Activated CD8-positive, alpha-beta memory T cell treated with anti-CD3 and anti-CD28 coated beads for 36 hours (primary cell): ENCODE measurements at regions not wholly inside any gene's neighbourhood (a gene's known extent, or its start where the extent isn't known, plus 50 kb on each side); places are given as distances from the start of the nearest gene placed in this dataset.
"Not testable (repeated sequence)": the region's sequence is repeated elsewhere in the genome, so short reads cannot be mapped to it uniquely, and the experiment has no call there.

Experiments used
- CTCF ChIA-PET: fragments of 350-600 bp; sonication (Branson Sonifier 250); formaldehyde crosslinking; loops from one replicate; lab custom pipeline; 2021; ENCODE audit warnings: antibody characterized with exemption; lab: Charles Lee
- POLR2A ChIA-PET: fragments of 350-600 bp; sonication (Branson Sonifier 250); formaldehyde crosslinking; loops from one replicate; lab custom pipeline; 2021; ENCODE audit warnings: antibody characterized with exemption; lab: Charles Lee

DNA sequence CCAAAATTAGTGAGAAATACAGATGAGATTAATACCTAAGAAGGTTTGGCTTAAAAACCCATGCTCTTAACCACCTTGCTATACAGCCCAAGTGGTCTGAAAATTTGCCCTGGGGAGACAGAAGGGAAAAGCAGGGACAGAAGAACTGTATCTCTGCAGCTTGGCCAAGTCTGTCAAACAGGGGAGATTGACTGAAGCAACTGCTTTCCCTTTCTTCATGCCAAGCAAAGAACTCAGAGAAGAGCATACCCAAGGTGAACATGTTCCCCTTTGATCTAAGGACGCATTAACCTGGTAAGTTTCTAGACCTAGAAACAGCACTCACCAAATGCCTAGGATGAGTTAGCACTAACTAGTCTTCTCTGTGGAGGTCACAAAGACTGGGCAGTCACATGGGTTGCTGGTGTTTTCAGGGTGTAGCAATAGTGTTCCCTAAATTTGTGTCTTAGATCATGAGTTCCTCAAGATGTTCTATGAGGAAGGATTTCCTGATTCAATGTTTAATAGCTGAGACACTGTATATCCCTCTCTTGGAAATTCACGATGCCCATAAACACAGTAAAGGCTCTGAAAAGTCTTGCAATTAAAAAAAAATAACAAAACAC is 75.6 kb upstream of the GRAMD1B start:
- CTCF ChIA-PET, result interaction anchor here (0.8 kb wide), 1 partner anchor 92 kb away, joined by 3 read pairs; no protein-coding TSS in a partner anchor

DNA sequence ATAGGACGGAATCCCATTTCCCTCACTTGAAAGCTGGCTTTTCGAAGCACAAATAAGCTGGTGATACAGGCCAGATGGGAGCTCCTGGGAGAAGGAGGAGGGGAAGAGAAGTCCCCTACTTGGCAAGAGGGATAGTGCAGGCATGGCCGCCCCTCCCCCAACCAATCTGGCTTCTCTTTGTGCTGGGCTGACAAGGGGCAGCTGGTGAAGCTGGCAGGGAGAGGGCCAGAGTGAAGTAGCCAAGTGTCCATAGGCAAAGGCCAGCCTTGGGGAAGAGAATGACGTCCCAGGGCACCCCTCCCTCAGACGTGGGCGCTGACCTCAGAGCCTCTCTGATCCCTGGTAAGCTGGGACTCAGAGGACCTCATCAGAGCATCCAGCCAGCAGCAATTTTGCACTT is 78.7 kb upstream of the GRAMD1B start:
- POLR2A ChIA-PET, result no interaction called here
- CTCF ChIA-PET, result no interaction called here

More for the DNA sequence above, 75.6 kb upstream of the GRAMD1B start:
- POLR2A ChIA-PET, result interaction anchor here (1.5 kb wide), 1 partner anchor 27 kb away, joined by 5 read pairs; no protein-coding TSS in a partner anchor

DNA sequence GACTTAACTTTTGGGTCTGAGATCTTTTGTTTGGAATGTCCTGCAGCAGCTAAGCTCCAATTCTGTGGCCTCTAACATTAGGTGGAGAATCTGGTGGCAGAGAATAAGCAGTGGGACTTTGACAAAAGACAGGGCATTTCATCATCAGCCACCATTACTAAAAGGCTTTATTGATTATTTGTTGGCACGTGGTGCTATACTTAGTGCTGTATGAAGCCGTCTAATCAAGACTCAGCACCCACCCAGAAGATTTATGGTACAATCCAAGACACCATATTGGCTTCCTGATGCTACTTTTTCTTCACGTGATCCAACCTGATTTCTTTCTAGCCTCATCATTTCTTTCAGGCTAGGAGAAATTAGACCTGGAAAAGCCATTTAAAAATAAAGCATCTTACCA is 80.7 kb upstream of the GRAMD1B start:
- ChIA-PET CTCF (no interaction called here), POLR2A (no interaction called here)

DNA sequence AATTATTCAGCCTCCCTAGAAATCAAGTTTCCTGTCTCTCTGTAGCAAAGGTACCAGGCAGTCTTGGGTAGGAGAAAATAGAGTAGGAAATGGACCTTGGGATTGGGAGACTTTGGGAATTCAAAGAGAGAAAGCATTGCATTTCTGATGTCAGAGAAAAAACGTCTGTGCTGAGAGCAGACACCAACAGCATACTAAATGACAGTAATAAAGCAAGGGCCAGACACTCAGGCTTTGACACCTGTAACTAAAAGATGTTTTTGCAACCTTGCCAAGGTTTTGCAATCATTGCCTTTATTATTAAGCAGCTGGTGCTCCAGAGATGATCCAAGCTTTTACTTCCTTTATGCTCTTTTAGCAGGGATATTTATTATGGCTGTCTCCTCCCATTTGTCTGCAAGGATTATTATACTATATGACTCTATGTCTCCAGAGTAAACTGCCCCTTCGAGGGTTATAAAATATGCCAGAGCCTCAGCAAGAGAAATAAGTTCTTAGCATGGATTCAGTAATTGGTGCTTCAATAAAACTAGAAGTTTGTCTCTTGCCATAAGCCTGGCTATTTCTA is 85.2 kb upstream of the GRAMD1B start:
- ChIA-PET CTCF (no interaction called here), POLR2A (no interaction called here)

DNA sequence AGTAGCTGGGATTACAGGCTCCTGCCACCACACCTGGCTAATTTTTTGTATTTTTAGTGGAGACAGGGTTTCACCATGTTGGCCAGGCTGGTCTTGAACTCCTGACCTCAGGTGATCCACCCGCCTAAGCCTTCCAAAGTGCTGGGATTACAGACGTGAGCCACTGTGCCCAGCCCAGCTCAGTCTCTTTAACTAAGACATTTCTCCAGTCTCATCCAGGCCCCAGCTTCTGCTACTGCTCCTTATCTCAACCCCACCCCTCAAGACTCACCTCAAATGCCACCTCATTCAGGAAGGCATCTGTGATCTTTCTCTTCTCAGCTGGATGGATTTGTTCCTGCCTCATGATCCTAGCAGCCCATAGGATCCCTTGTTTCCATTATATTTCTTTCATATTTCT is 85.9 kb upstream of the GRAMD1B start:
- POLR2A ChIA-PET, CTCF ChIA-PET: not testable (repeated sequence)

DNA sequence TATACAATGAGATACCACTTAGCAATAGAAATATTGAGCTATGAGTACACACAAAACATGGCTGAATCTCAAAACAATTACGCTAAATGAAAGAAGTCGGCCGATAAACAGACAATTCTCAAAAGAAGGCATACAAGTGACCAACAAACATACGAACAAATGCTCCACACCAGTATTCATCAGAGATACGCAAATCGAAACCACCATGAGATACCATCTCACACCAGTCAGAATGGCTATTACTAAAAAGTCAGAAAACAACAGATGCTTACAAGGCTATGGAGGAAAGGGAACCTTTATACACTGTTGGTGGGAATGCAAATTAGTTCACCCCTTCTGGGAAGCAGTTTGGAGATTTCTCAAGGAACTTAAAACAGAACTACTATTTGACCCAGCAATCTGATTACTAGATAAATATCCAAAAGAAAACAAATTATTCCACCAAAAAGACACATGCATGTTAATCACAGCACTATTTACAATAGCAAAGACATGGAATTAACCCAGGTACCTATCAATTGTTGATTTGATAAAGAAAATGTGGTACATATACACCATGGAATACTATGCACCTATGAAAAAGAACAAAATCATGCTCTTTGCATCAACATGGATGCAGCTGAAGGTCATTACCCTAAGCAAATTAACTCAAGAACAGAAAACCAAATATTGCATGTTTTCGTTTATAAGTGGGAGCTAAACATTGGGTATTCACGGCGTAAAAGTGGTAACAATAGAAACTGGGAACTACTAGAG is 90.9 kb upstream of the GRAMD1B start:
- POLR2A ChIA-PET, result interaction anchor here (0.7 kb wide), 1 partner anchor 270 kb away, joined by 3 read pairs; no protein-coding TSS in a partner anchor

DNA sequence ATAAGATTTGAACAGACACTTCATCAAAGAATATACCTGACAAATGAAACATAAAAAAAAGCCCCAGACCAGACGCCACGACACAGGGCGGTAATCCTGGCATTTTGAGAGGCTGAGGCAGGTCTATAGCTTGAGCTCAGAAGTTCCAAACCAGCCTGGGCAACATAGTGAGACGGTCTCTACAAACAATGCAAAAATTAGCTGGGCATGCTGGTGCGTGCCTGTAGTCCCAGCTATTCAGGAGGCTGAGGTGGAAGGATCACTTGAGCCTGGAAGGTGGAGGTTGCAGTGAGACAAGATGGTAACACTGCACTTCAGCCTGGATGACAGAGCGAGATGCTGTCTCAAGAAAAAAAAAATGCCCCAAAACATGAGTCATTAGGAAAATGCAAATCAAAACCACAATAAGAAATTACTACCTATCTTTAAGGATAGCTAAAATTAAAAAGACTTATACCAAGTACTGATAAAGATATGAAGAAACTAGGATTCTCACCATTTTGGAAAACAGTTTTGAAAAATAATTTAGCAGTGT is 91.7 kb upstream of the GRAMD1B start:
- ChIA-PET CTCF (interaction anchor here (1.2 kb wide), 1 partner anchor 19 kb away, joined by 4 read pairs; no protein-coding TSS in a partner anchor), POLR2A (no interaction called here)

More for the DNA sequence above, 90.9 kb upstream of the GRAMD1B start:
- CTCF ChIA-PET, result interaction anchor here (1.2 kb wide), 1 partner anchor 18 kb away, joined by 4 read pairs; no protein-coding TSS in a partner anchor

DNA sequence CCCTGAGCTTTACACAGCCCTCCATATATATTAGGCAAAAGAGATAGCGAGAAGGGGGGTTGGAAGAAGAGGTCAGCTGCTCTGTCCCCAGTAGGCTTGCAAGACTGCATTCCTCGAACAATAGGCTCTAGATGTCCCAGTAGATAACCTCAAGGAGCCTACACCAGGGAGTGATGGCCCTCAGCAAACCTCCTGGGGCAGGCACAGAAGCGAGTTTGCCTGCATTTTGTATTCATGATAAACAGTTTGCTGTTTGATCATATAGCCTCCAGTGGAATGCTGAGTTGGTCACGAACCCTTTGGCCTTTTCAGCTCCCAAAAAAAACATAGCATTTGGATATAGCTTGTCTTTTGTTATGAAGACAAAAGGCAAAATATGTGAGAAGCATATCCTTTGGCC is 95.1 kb upstream of the GRAMD1B start:
- ChIA-PET CTCF (no interaction called here), POLR2A (no interaction called here)

DNA sequence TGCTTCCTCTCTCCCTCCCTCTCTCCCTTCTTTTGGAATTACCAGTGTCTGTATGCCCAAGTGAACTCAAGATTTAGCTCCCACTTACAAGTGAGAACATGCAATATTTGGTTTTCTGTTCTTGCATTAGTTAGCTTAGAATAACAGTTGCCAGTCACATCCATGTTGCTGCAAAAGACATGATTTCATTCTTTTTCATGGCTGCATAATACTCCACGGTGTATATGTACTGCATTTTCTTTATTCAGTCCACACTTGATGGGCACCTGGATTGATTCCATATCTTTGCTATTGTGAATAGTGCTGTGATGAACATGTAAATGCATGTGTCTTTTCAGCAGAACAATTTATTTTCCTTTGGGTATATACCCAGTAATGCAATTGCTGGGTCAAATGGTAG is 97.5 kb upstream of the GRAMD1B start:
- CTCF ChIA-PET, POLR2A ChIA-PET: not testable (repeated sequence)

DNA sequence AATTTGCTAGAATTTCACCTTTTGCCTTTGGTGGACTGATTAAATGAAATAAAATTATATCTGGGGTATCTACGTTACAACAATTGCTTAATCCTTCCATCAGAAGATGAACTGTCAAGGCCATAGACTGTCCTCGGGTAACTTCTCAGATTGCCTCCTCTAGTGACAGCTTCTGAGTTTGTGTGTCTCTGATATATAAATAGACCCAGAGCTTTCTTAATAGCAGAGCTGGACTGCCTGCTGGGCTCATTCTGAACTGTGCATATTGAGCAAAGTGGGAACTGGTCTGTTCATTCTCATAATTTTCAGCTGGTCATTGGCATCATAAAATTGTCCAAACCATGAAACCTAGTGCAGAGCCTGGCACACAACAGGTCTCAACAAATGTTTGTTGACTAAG is 99.1 kb upstream of the GRAMD1B start:
- POLR2A ChIA-PET, result no interaction called here
- CTCF ChIA-PET, result no interaction called here

DNA sequence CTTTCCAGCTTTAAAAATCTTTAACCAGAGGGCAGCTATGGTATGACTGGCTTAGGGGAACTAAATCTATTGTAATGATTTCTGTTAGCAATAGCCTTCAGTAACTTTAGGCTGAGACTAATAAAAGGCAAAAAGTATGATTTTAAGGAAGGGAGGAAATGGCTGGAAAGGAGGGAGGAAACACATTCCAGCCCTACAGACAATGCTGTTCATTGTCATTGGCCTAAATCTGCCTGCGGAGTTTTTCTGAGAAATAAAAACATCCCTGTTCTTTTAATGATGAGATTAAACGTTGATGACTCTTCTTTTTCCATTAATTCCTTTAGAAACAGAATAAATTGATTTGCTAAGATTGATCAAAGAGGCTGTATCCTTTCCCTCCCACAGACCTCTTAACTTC is 99.6 kb upstream of the GRAMD1B start:
- CTCF ChIA-PET, result no interaction called here
- POLR2A ChIA-PET, result no interaction called here

DNA sequence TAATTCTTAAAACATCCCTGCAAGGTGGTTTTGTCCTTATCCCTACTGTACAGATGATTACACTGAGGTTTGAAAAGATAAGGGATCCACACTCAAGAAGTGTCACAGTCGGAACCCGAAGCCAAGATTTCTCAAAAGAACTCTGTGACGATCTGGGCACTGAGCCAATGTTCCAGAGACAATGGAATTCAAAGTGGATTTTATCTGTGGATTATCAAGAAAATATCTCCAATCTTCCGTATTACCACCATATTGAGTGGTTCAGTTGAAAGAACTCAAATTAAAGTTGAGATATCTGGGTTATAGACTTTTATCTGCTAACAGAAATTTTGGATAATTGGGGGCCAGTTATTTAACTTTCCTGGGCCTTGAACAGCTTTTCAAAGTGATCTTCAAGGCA is 100.0 kb upstream of the GRAMD1B start:
- ChIA-PET CTCF (no interaction called here), POLR2A (no interaction called here)

DNA sequence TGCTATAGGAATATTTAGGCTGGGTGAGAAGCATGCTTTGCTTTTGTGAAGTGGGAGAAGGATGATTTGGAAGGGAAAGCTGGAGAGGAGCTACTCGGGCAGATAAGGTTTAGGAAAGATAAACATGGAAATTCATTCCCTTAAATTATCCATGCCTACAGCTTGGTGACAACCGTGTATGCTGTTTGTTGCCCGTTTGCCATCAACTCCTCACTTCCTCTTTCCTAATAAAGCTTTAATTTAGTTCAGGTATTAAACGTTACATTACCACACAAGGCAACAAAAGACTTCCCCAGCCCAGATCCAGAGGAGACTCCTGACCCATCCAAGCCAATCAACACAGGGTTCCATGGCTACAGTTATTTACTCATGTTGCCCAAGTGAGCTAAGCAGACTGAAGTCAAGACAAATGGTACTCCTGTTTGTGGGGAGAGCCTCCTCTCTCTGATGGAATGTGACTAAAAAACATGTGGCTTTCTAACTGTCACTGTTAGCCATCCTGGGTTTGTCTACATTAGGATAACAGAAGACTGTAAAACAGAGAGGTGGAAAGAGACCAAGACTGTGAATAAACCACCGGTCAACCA is 101.7 kb upstream of the GRAMD1B start:
- CTCF ChIA-PET, result interaction anchor here (0.7 kb wide), 1 partner anchor 44 kb away, joined by 3 read pairs; no protein-coding TSS in a partner anchor
- POLR2A ChIA-PET, result interaction anchor here (0.7 kb wide), 2 partner anchors 13 to 80 kb away, joined by 6 to 9 read pairs; no protein-coding TSS in a partner anchor

DNA sequence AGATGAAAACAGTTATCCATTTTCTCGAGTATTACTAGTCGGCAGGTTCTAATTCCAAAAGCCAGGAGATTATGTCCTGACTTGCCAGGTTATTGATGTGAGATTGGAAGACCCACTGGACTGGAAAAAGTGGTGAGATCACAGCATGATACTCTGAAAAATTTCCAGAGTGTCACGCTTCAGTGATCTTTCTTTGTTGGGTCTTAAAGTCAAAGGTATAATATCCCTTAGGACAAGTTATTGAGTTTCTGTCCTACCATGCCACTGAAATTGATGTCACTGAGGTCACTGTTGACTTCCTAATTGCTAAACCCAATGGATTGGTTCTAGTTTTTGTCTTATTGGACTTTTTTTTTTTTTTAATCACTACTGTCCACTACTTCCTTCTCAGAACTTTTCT is 104.5 kb upstream of the GRAMD1B start:
- ChIA-PET CTCF (no interaction called here), POLR2A (no interaction called here)

DNA sequence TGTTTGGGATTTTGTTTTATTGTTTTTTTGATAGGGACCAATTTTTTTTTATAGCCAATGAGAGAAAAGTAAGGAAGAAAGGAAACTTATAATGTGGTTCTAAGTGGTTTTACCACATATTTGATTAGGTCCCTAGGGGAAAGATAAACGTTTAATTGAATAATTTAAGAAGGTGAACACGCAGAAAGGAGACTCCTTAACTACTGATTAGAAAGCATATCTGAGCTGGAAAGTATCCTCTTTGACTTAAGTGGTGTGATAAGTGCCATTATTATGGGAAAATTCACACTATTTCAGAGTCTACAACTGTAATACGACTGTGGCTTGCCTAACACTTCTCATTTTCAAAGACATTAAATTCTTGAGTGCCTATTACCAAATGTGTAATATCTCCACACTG is 106.5 kb upstream of the GRAMD1B start:
- POLR2A ChIA-PET, result no interaction called here
- CTCF ChIA-PET, result interaction anchor here (1.3 kb wide), 1 partner anchor 84 kb away, joined by 3 read pairs; no protein-coding TSS in a partner anchor

DNA sequence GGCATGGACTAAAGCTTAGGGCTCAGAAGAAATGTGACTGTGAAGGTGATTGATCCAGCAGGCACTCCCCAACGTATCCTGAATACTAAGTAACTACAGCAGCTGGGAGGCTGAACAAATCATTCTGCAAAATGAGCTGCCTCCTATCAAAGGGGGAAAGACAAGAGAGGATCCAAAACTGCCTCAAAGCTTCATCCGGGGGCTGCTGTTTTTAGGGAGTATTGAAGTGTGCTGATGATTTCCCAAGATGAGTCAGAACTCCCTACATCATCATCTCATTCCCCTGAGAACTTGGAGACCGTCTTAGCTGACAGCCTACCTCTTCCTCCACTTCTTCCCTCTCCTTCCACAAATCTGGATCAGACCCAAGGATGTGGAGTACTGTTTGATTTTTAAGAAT is 108.4 kb upstream of the GRAMD1B start:
- ChIA-PET POLR2A (no interaction called here), CTCF (no interaction called here)

DNA sequence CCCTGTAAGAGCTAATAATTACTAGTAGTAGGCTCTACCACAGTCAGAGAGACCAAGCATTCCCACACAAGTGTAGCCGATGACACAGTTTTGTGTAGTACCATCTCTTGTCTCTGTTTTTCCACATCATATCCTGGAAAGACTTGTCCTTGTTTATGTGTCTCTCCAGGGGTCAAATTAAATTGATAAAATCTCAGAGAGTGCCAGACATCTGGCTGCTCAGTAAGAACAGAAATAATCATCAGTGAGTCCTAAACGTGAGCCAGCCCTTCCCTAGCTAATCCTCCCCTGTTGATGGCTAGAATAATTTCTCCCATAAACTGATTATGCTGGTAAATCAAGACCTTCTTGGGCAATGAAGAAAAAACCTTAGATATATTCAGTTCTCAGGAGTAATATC is 111.4 kb upstream of the GRAMD1B start:
- POLR2A ChIA-PET, result no interaction called here
- CTCF ChIA-PET, result no interaction called here

DNA sequence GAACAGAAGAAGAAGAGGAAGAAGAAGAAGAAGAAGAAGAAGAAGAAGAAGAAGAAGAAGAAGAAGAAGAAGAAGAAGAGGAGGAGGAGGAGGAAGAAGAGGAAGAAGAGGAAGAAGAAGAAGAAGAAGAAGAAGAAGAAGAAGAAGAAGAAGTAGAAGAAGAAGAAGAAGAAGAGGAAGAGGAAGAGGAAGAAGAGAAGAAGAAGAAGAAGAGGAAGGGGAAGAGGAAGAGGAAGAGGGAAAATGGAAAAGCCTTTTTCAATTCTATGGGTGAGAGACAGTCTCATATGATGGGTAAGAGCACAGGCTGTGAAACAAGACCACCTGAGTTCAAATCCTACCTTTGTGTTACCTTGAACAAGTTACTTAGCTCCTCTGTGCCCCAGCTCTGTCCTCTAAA is 111.9 kb upstream of the GRAMD1B start:
- POLR2A ChIA-PET, result interaction anchor here (0.5 kb wide), 1 partner anchor 38 kb away, joined by 5 read pairs; no protein-coding TSS in a partner anchor
- CTCF ChIA-PET, result not testable (repeated sequence)

DNA sequence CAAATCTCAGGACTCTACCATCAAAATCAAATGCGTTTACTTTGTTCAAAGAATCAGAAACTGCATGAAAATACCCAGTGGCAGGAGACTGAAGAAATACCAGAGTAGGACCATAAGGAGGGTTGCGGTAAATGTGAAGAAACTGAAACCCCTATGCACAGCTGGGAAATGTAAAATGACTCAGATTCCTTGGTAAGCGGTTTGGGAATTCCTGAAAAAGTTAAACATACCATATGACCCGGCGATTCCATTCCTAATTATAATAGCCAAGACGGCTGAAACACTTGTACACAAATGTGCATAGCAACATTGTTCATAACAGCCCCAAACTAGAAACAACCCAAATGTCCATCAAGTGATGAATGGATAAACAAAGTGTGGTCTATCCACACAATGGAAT is 114.1 kb upstream of the GRAMD1B start:
- ChIA-PET POLR2A (no interaction called here), CTCF (interaction anchor here (0.6 to 2.1 kb wide), 3 partner anchors 65 to 162 kb away, joined by 3 to 5 read pairs (median 3); no protein-coding TSS in a partner anchor)

DNA sequence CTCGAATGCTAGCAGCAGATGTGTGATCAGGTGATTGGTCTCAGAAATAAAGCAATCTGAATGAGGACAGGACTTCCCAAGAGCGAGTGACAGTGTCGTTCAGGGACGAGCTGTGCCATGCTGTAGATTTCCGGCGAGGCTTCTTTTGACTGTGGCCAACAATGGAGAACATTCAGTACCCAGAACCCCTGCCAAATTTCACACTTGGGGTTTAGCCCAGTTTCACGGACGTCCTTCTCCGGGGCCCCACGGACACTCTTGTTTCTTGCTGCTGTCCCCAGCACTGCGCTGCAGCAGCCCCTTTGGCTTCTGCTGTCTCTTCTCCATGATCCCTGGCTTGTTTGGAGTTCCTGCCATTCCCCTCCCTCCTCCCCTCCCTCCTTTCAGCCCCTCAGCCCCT is 115.1 kb upstream of the GRAMD1B start:
- ChIA-PET POLR2A (no interaction called here), CTCF (no interaction called here)
